ENCODE measurements at regions not wholly inside any gene's neighbourhood (a gene's known extent, or its start where the extent isn't known, plus 50 kb on each side); places are given as distances from the start of the nearest gene placed in this dataset.
A peak's percentile ranks its signal among the peaks of the same experiment; 100 is the strongest.

GRCh38 chr2:9077691-9078090 is 74.2 kb upstream of the MBOAT2 start:
- no peak overlapping the region for H2BK15ac ChIP-seq (ENCODE audit: low read length)
- peaks cover 3 to 10% (median 7%) of the 10 kb centered on the region in 4 experiments; a peak in 6 of 7 replicates for H3K4me1 ChIP-seq (replicated peaks in 1 of 4; ENCODE audit: control insufficient read depth in 3 of 4, insufficient read depth in 4 of 4, low read length in 3 of 4)
- no peaks in the 10 kb centered on the region for H3K79me2 ChIP-seq (ENCODE audit: control insufficient read depth in 1 of 2, insufficient read depth in 2 of 2, low read length in 2 of 2)
- no peak overlapping the region for H3K4ac ChIP-seq (replicated peaks; ENCODE audit: insufficient read length, low read depth, low read length)
- no peak overlapping the region for H3K4me2 ChIP-seq (ENCODE audit: insufficient read depth in 1 of 2, low read depth in 2 of 2, low read length in 2 of 2)
- POLR2A ChIA-PET (ENCODE audit: partially characterized antibody): no interaction called here
- H4K20me1 ChIP-seq (replicated peaks in 1 of 2; ENCODE audit: control insufficient read depth in 1 of 2, insufficient read depth in 2 of 2, low read length in 2 of 2): no peaks in the 10 kb centered on the region
- no peaks in the 10 kb centered on the region for H3K79me1 ChIP-seq (ENCODE audit: low read depth, low read length)
- peaks cover 0 to 17% (median 9%) of the 10 kb centered on the region in 4 experiments; a peak in 3 of 7 replicates for H3K27me3 ChIP-seq (replicated peaks in 1 of 4; ENCODE audit: control insufficient read depth in 3 of 4, extremely low read depth in 1 of 4, insufficient read depth in 3 of 4, low read length in 3 of 4)
- H3K36me3 ChIP-seq (ENCODE audit: control insufficient read depth in 2 of 4, insufficient read depth in 4 of 4, low read length in 3 of 4): no peaks in the 10 kb centered on the region
- H2BK12ac ChIP-seq (ENCODE audit: low read depth, low read length): no peak overlapping the region
- no peak overlapping the region for H2BK120ac ChIP-seq (replicated peaks; ENCODE audit: low read depth, low read length)
- H3K9ac ChIP-seq (replicated peaks in 1 of 4; ENCODE audit: extremely low read depth in 1 of 4, low read depth in 3 of 4, low read length in 3 of 4): no peak overlapping the region
- H2AK5ac ChIP-seq (ENCODE audit: low read depth, low read length): no peak overlapping the region
- no peak overlapping the region for H2BK5ac ChIP-seq (ENCODE audit: low read depth, low read length)
- FAIRE-seq: no peak
- H3K56ac ChIP-seq (replicated peaks; ENCODE audit: insufficient read length, low read depth, low read length): no peak overlapping the region
- H3K14ac ChIP-seq (ENCODE audit: insufficient read length): no peak overlapping the region
- DNase-seq (ENCODE audit: low read depth in 1 of 2, low spot score in 2 of 2): no peak
- no peak overlapping the region for H4K5ac ChIP-seq (ENCODE audit: insufficient read length, low read depth, low read length)
- H3K23me2 ChIP-seq (ENCODE audit: low read depth, low read length): no peaks in the 10 kb centered on the region
- H3K9me3 ChIP-seq (ENCODE audit: insufficient read depth in 2 of 2, low read depth in 1 of 2, low read length in 1 of 2): peaks cover 3 to 6% of the 10 kb centered on the region in 2 experiments; a peak in 3 of 4 replicates
- no peak overlapping the region for H4K8ac ChIP-seq (ENCODE audit: extremely low read depth, insufficient read depth, low read length)
- H2BK20ac ChIP-seq (ENCODE audit: low read length): no peak overlapping the region
- no peak for TF ChIP-seq SIRT6 (IDR thresholded peaks at IDR 0.05; ENCODE audit: low read length)
- no peak for TF ChIP-seq BACH1 (IDR thresholded peaks at IDR 0.05; ENCODE audit: low read length)
- TF ChIP-seq RXRA (IDR thresholded peaks at IDR 0.05; ENCODE audit: insufficient read depth, low read depth, low read length): no peak
- H3K27ac ChIP-seq (ENCODE audit: low read depth, low read length): no peak overlapping the region
- CTCF ChIA-PET (ENCODE audit: partially characterized antibody): no interaction called here
- no peak overlapping the region for H3K18ac ChIP-seq (ENCODE audit: extremely low read depth, low read length)
- peak overlapping the region; percentile 29 for H4K91ac ChIP-seq (replicated peaks; ENCODE audit: insufficient read length, low read length)
- no peak overlapping the region for H3K23ac ChIP-seq (ENCODE audit: insufficient read length)
- H2AFZ ChIP-seq (ENCODE audit: low read length): 0 out of 2 replicates have a peak overlapping the region, but pooled peaks have one; percentile 82
- no peak overlapping the region for H3K4me3 ChIP-seq (ENCODE audit: extremely low read depth in 1 of 4, insufficient read depth in 2 of 4, low read depth in 3 of 4, low read length in 4 of 4)
- WGBS, 2 experiments (ENCODE audit: extremely low coverage in 1 of 2, insufficient coverage in 1 of 2, insufficient read length in 1 of 2, insufficient replicate concordance in 2 of 2, low coverage in 1 of 2, low lambda C conversion rate in 2 of 2, missing lambda C conversion rate in 1 of 2): 90% methylated on average over 2 of the region's 2 CpGs; no CpG with 5 or more reads in 1 of the 2 experiments

Data from H1 (cell line).